Gastrocnemius medialis (tissue), 4 donors: ENCODE measurements at regions not wholly inside any gene's neighbourhood (a gene's known extent, or its start where the extent isn't known, plus 50 kb on each side); places are given as distances from the start of the nearest gene placed in this dataset.

Source experiments
- ATAC-seq, 2 donors: fragments of 150-250 bp; one replicate each; pipeline ENCODE4 v1.9.1; 2016
- DNase-seq, 2 donors: peaks; one replicate each; pipeline ENCODE4 v3.0.0-alpha.2; 2019
- H3K27ac ChIP-seq, 4 donors: fragments of 200-600 bp; sonication (generic); 1 replicate in 1 of 4; 2 replicates in 3 of 4; pipeline ENCODE4 v1.5.1; 2016 to 2018; ENCODE audit warnings: mild to moderate bottlenecking in 2 of 4, moderate library complexity in 1 of 4
- H3K27me3 ChIP-seq, 3 donors: fragments of 200-600 bp; sonication (generic) in 2 of 3; 1 replicate in 1 of 3; 2 replicates in 2 of 3; pipeline versions ENCODE4 v1.5.1 to v1.6.0; 2016 to 2019; ENCODE audit warnings: mild to moderate bottlenecking in 1 of 3, moderate library complexity in 1 of 3
- H3K36me3 ChIP-seq, 2 donors: fragments of 200-600 bp; sonication (generic) in 1 of 2; one replicate each; pipeline ENCODE4 v1.5.1; 2017 to 2018
- H3K4me1 ChIP-seq, 2 donors: fragments of 200-600 bp; sonication (generic) in 1 of 2; one replicate each; pipeline ENCODE4 v1.5.1; 2016 to 2017; ENCODE audit warnings: mild to moderate bottlenecking in 2 of 2
- H3K4me3 ChIP-seq, 4 donors: fragments of 200-600 bp; sonication (generic) in 3 of 4; 1 replicate in 1 of 4; 2 replicates in 3 of 4; pipeline ENCODE4 v1.5.1; 2016 to 2019; ENCODE audit warnings: mild to moderate bottlenecking in 2 of 4
- H3K9me3 ChIP-seq, 3 donors: fragments of 200-600 bp; sonication (generic) in 2 of 3; 1 replicate in 1 of 3; 2 replicates in 2 of 3; pipeline ENCODE4 v1.5.1; 2016 to 2019
- POLR2A ChIP-seq, 2 donors: fragments of 450-650 bp; IDR thresholded peaks; one replicate each; pipeline ENCODE4 v1.6.1; 2017; ENCODE audit warnings: antibody characterized with exemption in 2 of 2, mild to moderate bottlenecking in 2 of 2, moderate library complexity in 2 of 2
- in situ Hi-C, 4 donors: fragments of 200-750 bp; cut with MboI; loops; one replicate each; pipeline versions ENCODE4 v1.15.0 to v1.8.0; 2017; ENCODE audit warnings: low sequenced_read_pairs in 4 of 4
- intact Hi-C: fragments of 100-400 bp; cut with DNase I; formaldehyde crosslinking; loops from one replicate; pipeline ENCODE4 v1.15.1; 2023; ENCODE audit warnings: low total_unique reads
- TF ChIP-seq, protein P1 (sequence below), 5 experiments: fragments of 450-650 bp in 3 of 5; fragments of 200-600 bp in 2 of 5; sonication (generic) in 2 of 5; IDR thresholded peaks in 4 of 5; conservative IDR thresholded peaks in 1 of 5; 1 replicate in 4 of 5; 2 replicates in 1 of 5; pipeline ENCODE4 v1.5.1; 2016 to 2019; ENCODE audit warnings: antibody characterized with exemption in 5 of 5, mild to moderate bottlenecking in 3 of 5, moderate library complexity in 3 of 5

DNA sequence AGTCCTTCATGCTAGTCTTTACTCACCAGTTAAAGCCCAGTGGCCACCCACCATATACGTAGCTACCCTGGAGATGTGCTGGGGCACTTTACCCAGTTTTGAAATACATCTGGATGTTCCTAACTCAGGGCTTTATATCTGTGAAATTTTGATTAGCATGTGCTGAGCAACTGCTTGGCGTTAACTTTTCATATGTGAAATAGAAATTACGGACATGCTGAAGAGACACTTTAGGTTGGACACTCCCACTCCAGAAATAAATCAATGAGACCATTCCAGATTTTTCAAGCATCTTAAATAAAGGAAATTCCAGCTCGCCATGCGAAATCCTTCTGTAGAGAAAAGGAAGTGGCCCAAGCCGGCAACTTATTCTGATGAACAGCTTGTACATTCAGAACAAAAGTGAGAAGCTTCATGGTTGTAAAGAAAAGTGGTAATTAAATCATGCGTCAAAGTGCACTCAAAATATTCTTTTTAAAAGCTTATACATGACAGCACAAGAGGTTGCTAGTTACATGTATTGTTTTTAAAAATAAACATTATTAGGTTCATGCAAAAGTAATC, 153.5 kb upstream of the ITGB1 start:
- intact Hi-C loops = no loop called here
- TF ChIP-seq, protein P1, sequence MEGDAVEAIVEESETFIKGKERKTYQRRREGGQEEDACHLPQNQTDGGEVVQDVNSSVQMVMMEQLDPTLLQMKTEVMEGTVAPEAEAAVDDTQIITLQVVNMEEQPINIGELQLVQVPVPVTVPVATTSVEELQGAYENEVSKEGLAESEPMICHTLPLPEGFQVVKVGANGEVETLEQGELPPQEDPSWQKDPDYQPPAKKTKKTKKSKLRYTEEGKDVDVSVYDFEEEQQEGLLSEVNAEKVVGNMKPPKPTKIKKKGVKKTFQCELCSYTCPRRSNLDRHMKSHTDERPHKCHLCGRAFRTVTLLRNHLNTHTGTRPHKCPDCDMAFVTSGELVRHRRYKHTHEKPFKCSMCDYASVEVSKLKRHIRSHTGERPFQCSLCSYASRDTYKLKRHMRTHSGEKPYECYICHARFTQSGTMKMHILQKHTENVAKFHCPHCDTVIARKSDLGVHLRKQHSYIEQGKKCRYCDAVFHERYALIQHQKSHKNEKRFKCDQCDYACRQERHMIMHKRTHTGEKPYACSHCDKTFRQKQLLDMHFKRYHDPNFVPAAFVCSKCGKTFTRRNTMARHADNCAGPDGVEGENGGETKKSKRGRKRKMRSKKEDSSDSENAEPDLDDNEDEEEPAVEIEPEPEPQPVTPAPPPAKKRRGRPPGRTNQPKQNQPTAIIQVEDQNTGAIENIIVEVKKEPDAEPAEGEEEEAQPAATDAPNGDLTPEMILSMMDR (IDR thresholded peaks at IDR 0.05 in 4 of 5, conservative IDR thresholded peaks at IDR 0.05 in 1 of 5) = no peak
- no peak for TF ChIP-seq POLR2A (IDR thresholded peaks at IDR 0.05)

GRCh38 chr10:33109788-33110469, 151.9 kb upstream of the ITGB1 start:
- intact Hi-C loops = no loop called here
- H3K4me3 ChIP-seq = no peak overlapping the region
- H3K36me3 ChIP-seq = no peaks in the 10 kb centered on the region
- no peaks in the 10 kb centered on the region for H3K4me1 ChIP-seq
- no peaks in the 10 kb centered on the region for H3K27me3 ChIP-seq
- DNase-seq = no peak
- H3K27ac ChIP-seq = no peak overlapping the region
- no peak for ATAC-seq
- H3K9me3 ChIP-seq = no peaks in the 10 kb centered on the region
- in situ Hi-C loops = no loop called here
- TF ChIP-seq POLR2A (IDR thresholded peaks at IDR 0.05) = no peak
- TF ChIP-seq, protein P1 (IDR thresholded peaks at IDR 0.05 in 4 of 5, conservative IDR thresholded peaks at IDR 0.05 in 1 of 5) = no peak

More for the DNA sequence above, 153.5 kb upstream of the ITGB1 start:
- Histone ChIP-seq H3K36me3 (no peaks in the 10 kb centered on the region), H3K27me3 (no peaks in the 10 kb centered on the region), H3K4me3 (no peak overlapping the region), H3K4me1 (no peaks in the 10 kb centered on the region), H3K27ac (no peak overlapping the region), H3K9me3 (no peaks in the 10 kb centered on the region)
- in situ Hi-C loops = no loop called here
- no peak for ATAC-seq
- DNase-seq = no peak

- ATAC-seq (no peak), DNase-seq (no peak)
- H3K27me3 ChIP-seq = no peaks in the 10 kb centered on the region
- no peaks in the 10 kb centered on the region for H3K4me1 ChIP-seq
- in situ Hi-C loops (no loop called here), intact Hi-C loops (no loop called here)
- TF ChIP-seq, protein P1 (IDR thresholded peaks at IDR 0.05 in 4 of 5, conservative IDR thresholded peaks at IDR 0.05 in 1 of 5) = no peak
- TF ChIP-seq POLR2A (IDR thresholded peaks at IDR 0.05) = no peak
- no peak overlapping the region for H3K4me3 ChIP-seq
- H3K36me3 ChIP-seq = no peaks in the 10 kb centered on the region
- H3K27ac ChIP-seq = no peak overlapping the region
- no peaks in the 10 kb centered on the region for H3K9me3 ChIP-seq
Observed at GRCh38 chr10:33109384-33109783, 151.4 kb upstream of the ITGB1 start.

DNA sequence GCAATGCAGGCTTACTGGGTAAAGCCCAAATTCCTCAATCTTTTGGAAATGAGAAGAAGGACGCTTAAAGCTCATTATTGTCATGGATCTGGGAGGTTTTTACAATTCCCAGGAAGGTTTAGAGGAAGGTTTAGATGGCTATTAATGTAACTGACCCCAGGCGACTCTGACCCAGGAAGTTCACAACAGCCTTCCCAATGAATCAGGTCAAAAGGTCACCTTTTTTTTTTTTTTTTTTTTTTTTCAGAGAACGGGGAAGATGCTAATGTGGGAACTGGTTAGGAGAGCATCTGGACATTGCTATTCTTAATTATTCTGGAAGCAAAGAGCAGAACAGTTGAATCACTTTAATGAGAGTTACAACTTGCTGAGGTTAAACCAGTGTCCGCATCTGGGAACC, 149.9 kb upstream of the ITGB1 start:
- no peak overlapping the region for H3K27ac ChIP-seq

More for the DNA sequence above, 149.9 kb upstream of the ITGB1 start:
- ATAC-seq = no peak
- in situ Hi-C loops = no loop called here
- DNase-seq = no peak
- intact Hi-C loops = no loop called here
- no peaks in the 10 kb centered on the region for H3K4me1 ChIP-seq
- TF ChIP-seq, protein P1 (IDR thresholded peaks at IDR 0.05 in 4 of 5, conservative IDR thresholded peaks at IDR 0.05 in 1 of 5) = no peak
- no peak for TF ChIP-seq POLR2A (IDR thresholded peaks at IDR 0.05)
- H3K27me3 ChIP-seq = no peaks in the 10 kb centered on the region
- no peak overlapping the region for H3K4me3 ChIP-seq
- H3K36me3 ChIP-seq = no peaks in the 10 kb centered on the region
- no peaks in the 10 kb centered on the region for H3K9me3 ChIP-seq
